GM12873 (cell line): ENCODE measurements at regions not wholly inside any gene's neighbourhood (a gene's known extent, or its start where the extent isn't known, plus 50 kb on each side); places are given as distances from the start of the nearest gene placed in this dataset.

Experiments used
- CTCF ChIP-seq: IDR thresholded peaks from 2 replicates; pipeline ENCODE4 v1.5.1; 2012; ENCODE audit warnings: low read depth, mild to moderate bottlenecking, moderate library complexity, low read length, control low read depth; ENCODE audit not compliant: insufficient read depth; ENCODE audit errors: missing control alignments

GRCh38 chr11:105389952-105390351 is 219.9 kb upstream of the GRIA4 start:
- TF ChIP-seq CTCF, result no peak

GRCh38 chr11:105388006-105388405 is 221.9 kb upstream of the GRIA4 start:
- no peak for TF ChIP-seq CTCF

- no peak for TF ChIP-seq CTCF
Observed at GRCh38 chr11:105381941-105382340, 227.9 kb upstream of the GRIA4 start.

- TF ChIP-seq CTCF, result no peak
Observed at GRCh38 chr11:105377870-105378269, 232.0 kb upstream of the GRIA4 start.

- no peak for TF ChIP-seq CTCF
Observed at GRCh38 chr11:105372206-105372605, 232.6 kb upstream of the CARD18 start.

- no peak for TF ChIP-seq CTCF
Observed at GRCh38 chr11:105371311-105371710, 231.7 kb upstream of the CARD18 start.

GRCh38 chr11:105368711-105369110 is 229.1 kb upstream of the CARD18 start:
- TF ChIP-seq CTCF, result no peak
